WTC11 (cell line): ENCODE measurements at regions not wholly inside any gene's neighbourhood (a gene's known extent, or its start where the extent isn't known, plus 50 kb on each side); places are given as distances from the start of the nearest gene placed in this dataset.

Source experiments
- CTCF ChIP-seq: fragments of 200-600 bp; IDR thresholded peaks from 2 replicates; pipeline ENCODE4 v1.8.0; 2022; ENCODE audit warnings: antibody characterized with exemption
- E2F1 ChIP-seq: sonication (generic); formaldehyde crosslinking; IDR thresholded peaks from 2 replicates; pipeline ENCODE4 v1.8.0; 2022; ENCODE audit warnings: mild to moderate bottlenecking, missing genetic modification reagents
- E2F4 ChIP-seq: sonication (generic); formaldehyde crosslinking; IDR thresholded peaks from 2 replicates; pipeline ENCODE4 v1.8.1; 2022; ENCODE audit warnings: low read depth, mild to moderate bottlenecking, moderate library complexity, missing genetic modification reagents, borderline replicate concordance
- EMX1 ChIP-seq: fragments of 250-450 bp; sonication (Bioruptor Pico); IDR thresholded peaks from 2 replicates; pipeline ENCODE4 v1.8.0; 2021; ENCODE audit warnings: mild to moderate bottlenecking
- FOXP4 ChIP-seq: sonication (generic); formaldehyde crosslinking; IDR thresholded peaks from 2 replicates; pipeline ENCODE4 v1.8.0; 2022; ENCODE audit warnings: mild to moderate bottlenecking, missing genetic modification reagents
- MXD4 ChIP-seq: fragments of 250-450 bp; sonication (Bioruptor Pico); IDR thresholded peaks from 2 replicates; pipeline ENCODE4 v1.8.0; 2021; ENCODE audit warnings: mild to moderate bottlenecking, moderate library complexity, borderline replicate concordance
- NR2C2 ChIP-seq: sonication (generic); formaldehyde crosslinking; IDR thresholded peaks from 2 replicates; pipeline ENCODE4 v1.8.0; 2022; ENCODE audit warnings: mild to moderate bottlenecking, missing genetic modification reagents
- PREB ChIP-seq: sonication (generic); formaldehyde crosslinking; IDR thresholded peaks from 2 replicates; pipeline ENCODE4 v1.8.1; 2022; ENCODE audit warnings: mild to moderate bottlenecking, missing genetic modification reagents, moderate library complexity, borderline replicate concordance
- SMAD3 ChIP-seq: sonication (generic); formaldehyde crosslinking; IDR thresholded peaks from 2 replicates; pipeline ENCODE4 v1.8.0; 2022; ENCODE audit warnings: missing genetic modification reagents, mild to moderate bottlenecking, borderline replicate concordance
- ZNF263 ChIP-seq: sonication (generic); formaldehyde crosslinking; IDR thresholded peaks from 2 replicates; pipeline ENCODE4 v1.8.1; 2022; ENCODE audit warnings: low read depth, mild to moderate bottlenecking, moderate library complexity, missing genetic modification reagents
- ZNF416 ChIP-seq: fragments of 250-450 bp; sonication (Bioruptor Pico); IDR thresholded peaks from 2 replicates; pipeline ENCODE4 v1.9.0; 2021; ENCODE audit warnings: mild to moderate bottlenecking, inconsistent platforms
- ZNF512 ChIP-seq: sonication (generic); formaldehyde crosslinking; IDR thresholded peaks from 2 replicates; pipeline ENCODE4 v1.8.1; 2022; ENCODE audit warnings: missing genetic modification reagents, borderline replicate concordance

GRCh38 chr12:87280893-87281292, 748.3 kb downstream of the C12orf50 start:
- TF ChIP-seq NR2C2 (CRISPR knock-in tag) (no peak), ZNF416 (CRISPR knock-in tag) (no peak), ZNF263 (CRISPR knock-in tag) (no peak), CTCF (no peak), EMX1 (no peak), E2F1 (CRISPR knock-in tag) (no peak), ZNF512 (CRISPR knock-in tag) (no peak), MXD4 (CRISPR knock-in tag) (no peak), E2F4 (no peak), PREB (CRISPR knock-in tag) (no peak), SMAD3 (CRISPR knock-in tag) (no peak), FOXP4 (CRISPR knock-in tag) (no peak)
